GM20000 (cell line): ENCODE measurements at regions not wholly inside any gene's neighbourhood (a gene's known extent, or its start where the extent isn't known, plus 50 kb on each side); places are given as distances from the start of the nearest gene placed in this dataset.

ENCODE experiments used
- DNase-seq: peaks from one replicate; pipeline ENCODE4 v3.0.0; 2012; ENCODE audit warnings: low spot score
- TF ChIP-seq, protein P1 (sequence below): IDR thresholded peaks from 2 replicates; pipeline ENCODE4 v1.5.1; 2012; ENCODE audit warnings: mild to moderate bottlenecking, control low read depth; ENCODE audit errors: extremely low read depth, missing control alignments

DNA sequence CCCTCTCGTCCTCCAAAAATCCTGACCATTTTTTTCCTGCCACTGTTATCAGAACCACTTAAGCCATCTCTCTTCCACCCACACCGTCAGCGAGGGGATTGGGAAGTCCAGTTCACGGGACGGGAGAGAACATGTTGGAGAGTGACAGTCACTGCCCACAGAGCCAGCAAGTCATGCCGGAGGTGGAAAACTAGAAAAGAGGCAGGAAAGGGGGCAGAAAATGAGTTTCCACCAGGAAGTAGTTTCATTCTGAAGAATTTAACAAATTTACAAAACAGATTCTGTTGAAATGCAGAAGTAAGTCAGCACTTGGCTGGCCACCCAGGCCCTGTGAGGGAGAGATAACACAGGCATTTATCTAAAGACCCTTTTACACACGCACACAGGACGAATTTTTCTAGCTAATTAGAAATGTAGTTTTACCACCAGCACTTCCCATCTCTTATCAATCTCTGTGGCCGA, 431.3 kb downstream of the TSN start:
- DNase-seq: no peak
- TF ChIP-seq, protein P1, sequence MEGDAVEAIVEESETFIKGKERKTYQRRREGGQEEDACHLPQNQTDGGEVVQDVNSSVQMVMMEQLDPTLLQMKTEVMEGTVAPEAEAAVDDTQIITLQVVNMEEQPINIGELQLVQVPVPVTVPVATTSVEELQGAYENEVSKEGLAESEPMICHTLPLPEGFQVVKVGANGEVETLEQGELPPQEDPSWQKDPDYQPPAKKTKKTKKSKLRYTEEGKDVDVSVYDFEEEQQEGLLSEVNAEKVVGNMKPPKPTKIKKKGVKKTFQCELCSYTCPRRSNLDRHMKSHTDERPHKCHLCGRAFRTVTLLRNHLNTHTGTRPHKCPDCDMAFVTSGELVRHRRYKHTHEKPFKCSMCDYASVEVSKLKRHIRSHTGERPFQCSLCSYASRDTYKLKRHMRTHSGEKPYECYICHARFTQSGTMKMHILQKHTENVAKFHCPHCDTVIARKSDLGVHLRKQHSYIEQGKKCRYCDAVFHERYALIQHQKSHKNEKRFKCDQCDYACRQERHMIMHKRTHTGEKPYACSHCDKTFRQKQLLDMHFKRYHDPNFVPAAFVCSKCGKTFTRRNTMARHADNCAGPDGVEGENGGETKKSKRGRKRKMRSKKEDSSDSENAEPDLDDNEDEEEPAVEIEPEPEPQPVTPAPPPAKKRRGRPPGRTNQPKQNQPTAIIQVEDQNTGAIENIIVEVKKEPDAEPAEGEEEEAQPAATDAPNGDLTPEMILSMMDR: no peak

DNA sequence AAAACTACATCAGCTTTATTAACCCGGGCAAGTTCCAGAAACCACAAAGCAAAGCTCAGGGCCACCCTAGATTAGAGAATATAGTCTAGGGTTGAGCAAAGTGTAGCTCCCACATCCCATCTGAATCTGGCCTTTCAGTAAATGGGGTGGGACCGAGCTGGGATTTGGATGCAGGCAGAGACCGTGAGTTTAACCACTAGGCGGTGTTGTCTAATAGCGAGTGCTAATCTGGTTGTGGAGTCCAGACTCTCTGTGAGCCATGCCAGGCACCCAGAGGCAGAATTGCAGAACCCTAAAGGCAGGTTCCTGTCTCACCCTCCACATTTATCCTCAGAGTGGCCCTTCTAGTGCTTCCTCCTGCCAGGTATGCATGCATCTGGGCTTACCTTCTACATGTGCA, 435.9 kb downstream of the TSN start:
- TF ChIP-seq, protein P1: no peak
- DNase-seq: peak; percentile 28

DNA sequence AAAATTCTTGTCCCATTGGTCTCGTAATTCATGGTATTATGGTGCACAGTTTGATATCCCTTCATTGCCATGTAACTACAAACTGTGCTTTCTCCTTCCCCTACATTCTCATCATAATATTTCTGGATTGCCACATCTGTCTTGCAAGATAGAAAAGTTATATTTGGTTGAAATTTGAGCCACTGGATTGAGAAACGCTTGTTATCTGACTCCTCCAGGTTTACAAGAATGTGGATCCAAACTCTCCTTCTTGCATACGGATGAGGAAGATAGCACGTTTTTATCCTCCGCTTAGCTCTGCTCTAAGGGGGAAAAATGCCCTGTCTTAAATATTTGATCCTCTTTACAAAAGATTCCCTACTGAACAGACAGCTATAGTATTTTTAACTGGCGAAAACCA, 438.2 kb downstream of the TSN start:
- no peak for DNase-seq

DNA sequence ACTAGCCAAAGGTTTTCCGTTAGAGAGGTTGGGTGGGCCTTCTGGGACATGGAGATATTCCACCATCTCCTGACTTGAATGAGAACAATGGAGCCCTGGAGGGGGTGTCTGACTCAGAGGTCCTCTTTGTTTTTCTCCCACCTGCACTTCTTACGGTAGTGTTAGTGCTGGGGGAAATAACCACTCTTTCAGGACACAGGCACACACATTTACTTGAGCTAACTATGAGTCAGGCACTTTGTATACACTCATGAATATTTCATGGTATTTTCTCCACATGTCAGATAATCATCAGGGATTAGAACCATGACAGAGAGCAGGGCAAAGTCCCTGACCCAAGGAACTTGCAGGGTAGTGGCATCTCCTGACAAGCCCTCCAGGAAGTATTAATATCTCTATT, 439.1 kb downstream of the TSN start:
- no peak for DNase-seq
- TF ChIP-seq, protein P1: no peak

More for the DNA sequence above, 438.2 kb downstream of the TSN start:
- TF ChIP-seq, protein P1: no peak

DNA sequence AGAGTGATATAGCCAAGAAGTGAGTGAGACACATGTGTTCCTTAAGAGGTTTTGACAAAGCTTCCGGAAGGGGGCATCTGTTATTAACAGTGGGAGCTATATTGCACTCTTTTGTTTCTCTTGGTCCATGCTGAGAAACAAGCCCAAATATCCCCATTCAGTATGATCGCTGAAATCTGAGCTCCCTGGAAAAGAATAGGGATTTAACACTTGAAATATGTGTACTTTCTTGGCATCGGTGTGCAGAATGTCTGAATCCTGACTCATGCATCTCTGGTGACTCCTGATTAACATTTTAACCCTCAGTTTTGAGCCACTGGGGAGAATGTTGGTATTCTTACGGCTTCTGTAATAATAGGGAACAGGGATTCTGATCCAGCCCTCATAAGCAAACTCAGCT, 448.1 kb downstream of the TSN start:
- TF ChIP-seq, protein P1: no peak
- DNase-seq: no peak

DNA sequence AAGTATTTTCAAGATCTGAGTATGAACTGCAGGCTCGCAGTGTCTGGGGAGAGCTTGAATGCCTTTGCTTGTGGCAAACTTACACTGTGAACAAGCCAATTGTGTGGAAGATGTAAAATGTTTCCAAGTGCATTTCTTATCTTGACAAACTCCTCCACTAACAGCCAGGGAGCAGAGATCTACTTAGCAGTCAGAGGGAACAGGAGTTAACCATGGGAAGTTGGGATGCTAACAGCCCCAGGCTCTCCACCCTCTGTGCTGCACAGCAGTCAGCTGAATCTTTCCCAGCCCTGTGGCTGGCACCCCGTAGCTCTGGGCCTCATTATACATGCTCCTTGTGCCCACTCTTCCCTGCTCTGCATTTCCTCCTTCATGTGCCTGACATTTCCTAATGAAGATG, 450.2 kb downstream of the TSN start:
- DNase-seq: no peak
- TF ChIP-seq, protein P1: no peak

DNA sequence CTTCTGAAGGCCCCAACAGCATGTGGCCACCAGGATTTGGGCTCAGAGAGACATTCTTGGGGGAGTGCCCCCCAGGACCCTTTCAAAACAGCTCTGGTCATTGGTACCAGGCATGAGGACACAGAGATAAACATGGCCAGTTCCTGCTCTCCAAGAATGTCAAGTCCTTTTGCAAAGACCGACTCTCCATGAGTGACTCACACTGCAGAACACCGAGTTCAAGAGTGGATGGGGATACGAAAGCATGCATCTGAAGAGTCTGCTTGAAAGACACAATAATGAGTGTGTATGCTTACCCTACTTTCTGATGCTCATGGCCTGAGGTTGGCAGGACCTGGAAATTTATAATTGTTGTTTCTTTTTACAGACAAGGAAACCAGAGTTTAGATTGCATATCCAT, 450.6 kb downstream of the TSN start:
- TF ChIP-seq, protein P1: no peak
- no peak for DNase-seq
